HUES48 (cell line): ENCODE measurements at regions not wholly inside any gene's neighbourhood (a gene's known extent, or its start where the extent isn't known, plus 50 kb on each side); places are given as distances from the start of the nearest gene placed in this dataset.

ENCODE experiments used
- H3K27ac ChIP-seq: one replicate; pipeline ENCODE4 v1.7.0; 2013; ENCODE audit warnings: low read depth, low read length, inconsistent platforms
- H3K27me3 ChIP-seq: 2 replicates; pipeline ENCODE4 v1.6.1; 2013; ENCODE audit warnings: mild to moderate bottlenecking, low read length; ENCODE audit not compliant: control insufficient read depth, insufficient read depth
- H3K36me3 ChIP-seq: 2 replicates; pipeline ENCODE4 v1.6.1; 2013; ENCODE audit warnings: low read length; ENCODE audit not compliant: control insufficient read depth, insufficient read depth
- H3K4me1 ChIP-seq: 2 replicates; pipeline ENCODE4 v1.6.1; 2013; ENCODE audit warnings: mild to moderate bottlenecking, low read length; ENCODE audit not compliant: control insufficient read depth, insufficient read depth
- H3K4me3 ChIP-seq: 2 replicates; pipeline ENCODE4 v1.5.1; 2013; ENCODE audit warnings: mild to moderate bottlenecking, low read depth, low read length
- H3K9ac ChIP-seq: 2 replicates; pipeline ENCODE4 v1.6.1; 2013; ENCODE audit warnings: mild to moderate bottlenecking, low read depth, low read length, moderate library complexity
- H3K9me3 ChIP-seq: 2 replicates; pipeline ENCODE4 v1.6.1; 2013; ENCODE audit warnings: low read length; ENCODE audit not compliant: control insufficient read depth, insufficient read depth

DNA sequence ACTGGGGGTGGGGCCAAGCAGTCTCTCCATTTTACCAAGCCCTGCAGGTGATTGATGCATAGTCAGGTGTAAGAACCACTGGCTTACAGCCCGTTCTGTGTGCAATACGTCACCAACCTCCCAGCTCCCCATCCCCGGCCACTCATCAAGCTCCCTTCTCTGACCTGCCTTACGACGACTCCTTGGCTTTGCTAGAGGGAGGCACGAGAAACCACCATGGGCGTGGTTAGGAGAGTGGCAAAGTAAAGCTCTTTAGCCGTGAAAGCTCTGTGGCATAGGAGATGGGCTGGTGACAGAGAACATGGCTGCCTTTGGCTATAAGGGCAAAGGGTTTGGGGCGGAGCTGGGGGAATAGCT lies 109.1 kb downstream of the BDH1 start:
- Histone ChIP-seq H3K36me3 (no peaks in the 10 kb centered on the region), H3K4me3 (no peak overlapping the region), H3K27me3 (no peaks in the 10 kb centered on the region), H3K9me3 (no peaks in the 10 kb centered on the region), H3K9ac (no peak overlapping the region), H3K4me1 (no peaks in the 10 kb centered on the region), H3K27ac (no peak overlapping the region)

DNA sequence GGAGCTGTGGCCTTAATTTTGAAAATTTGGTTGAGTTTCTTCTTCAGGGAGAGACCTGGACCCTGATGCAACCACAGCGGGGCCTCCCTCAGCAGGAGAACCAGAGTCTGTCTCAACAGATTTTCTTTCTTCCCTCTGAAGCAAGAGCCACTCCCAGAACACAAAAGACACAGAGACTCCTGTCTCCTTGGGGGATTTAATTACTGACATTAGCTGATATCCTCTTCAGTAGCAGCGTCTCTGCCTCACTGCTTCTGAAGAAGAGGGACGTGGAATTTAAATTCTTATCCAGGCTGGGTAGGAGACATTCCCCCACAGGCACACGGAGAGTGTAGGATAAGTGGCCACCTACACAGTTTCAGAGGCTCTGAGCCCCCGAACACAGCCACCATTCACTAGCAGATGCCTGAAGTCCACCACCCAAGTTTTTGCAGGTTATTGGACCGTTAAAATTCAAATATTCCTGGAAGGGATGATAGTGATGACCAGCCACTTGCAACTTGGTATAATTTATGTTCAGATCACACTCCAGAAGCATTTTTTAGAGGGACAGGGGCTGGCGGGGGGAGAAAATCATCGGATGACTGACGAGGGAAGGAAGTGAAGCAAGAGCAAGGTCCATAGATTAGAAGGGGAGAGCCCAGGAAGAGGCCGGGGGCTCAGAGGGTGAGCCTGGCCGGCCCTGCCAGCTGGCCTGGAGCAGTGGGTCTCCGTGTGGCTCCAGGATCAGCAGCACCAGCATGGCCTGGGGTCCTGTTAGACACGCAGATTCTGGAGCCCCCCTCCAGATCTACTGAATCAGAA lies 109.7 kb downstream of the BDH1 start:
- no peak overlapping the region for H3K9ac ChIP-seq
- no peaks in the 10 kb centered on the region for H3K36me3 ChIP-seq

DNA sequence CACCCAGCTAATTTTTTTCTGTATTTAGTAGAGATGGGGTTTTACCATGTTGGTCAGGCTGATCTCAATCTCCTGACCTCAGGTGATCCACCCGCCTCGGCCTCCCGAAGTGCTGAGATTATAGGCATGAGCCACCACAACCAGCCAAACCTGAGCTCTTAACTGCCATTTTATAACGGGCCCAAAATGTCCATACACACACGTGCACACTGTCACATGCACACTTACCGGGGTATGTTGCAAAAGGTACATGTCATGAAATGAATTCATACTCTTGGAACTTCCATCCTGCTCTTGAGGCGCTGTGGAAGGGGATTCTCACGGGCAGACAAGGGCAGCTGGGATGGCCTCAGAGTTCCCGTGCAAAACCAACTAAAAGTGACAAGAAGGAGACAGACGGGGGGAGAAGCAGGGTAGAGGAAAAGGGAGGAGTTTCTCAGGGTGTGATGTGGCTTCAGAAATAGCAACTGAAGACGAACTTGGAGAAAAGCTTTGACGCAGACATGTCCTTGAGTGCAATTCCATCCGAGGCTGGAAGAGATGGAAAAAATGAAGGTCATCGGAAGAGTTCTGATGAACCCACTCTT lies 110.9 kb downstream of the BDH1 start:
- Histone ChIP-seq H3K4me1 (no peaks in the 10 kb centered on the region), H3K9me3 (no peaks in the 10 kb centered on the region)

More for the DNA sequence above, 109.7 kb downstream of the BDH1 start:
- Histone ChIP-seq H3K4me1 (no peaks in the 10 kb centered on the region), H3K9me3 (no peaks in the 10 kb centered on the region), H3K27me3 (no peaks in the 10 kb centered on the region), H3K27ac (no peak overlapping the region), H3K4me3 (no peak overlapping the region)

DNA sequence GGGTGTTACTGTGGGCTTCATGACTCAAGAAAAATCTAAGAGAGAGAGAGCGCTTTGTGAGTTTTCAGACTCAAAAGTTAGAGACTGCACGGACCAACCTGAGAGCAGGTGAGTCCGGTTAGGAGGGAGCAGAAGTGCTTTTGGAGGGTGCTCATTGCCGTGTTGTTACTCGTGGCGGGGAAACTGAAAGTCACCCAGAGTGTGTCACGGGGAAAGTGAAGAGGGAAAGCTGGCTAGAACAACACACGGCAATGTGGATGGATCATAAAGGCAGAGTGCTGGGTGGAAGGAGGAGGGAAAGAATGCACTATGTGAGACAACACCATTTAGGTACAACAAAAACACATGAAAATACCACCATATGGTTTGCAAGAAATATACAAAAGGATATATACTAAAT lies 112.3 kb downstream of the BDH1 start:
- no peaks in the 10 kb centered on the region for H3K27me3 ChIP-seq
- H3K4me1 ChIP-seq: no peaks in the 10 kb centered on the region
- no peaks in the 10 kb centered on the region for H3K36me3 ChIP-seq
- no peak overlapping the region for H3K9ac ChIP-seq
- H3K9me3 ChIP-seq: no peaks in the 10 kb centered on the region
- H3K4me3 ChIP-seq: no peak overlapping the region
- H3K27ac ChIP-seq: no peak overlapping the region

More for the DNA sequence above, 110.9 kb downstream of the BDH1 start:
- Histone ChIP-seq H3K36me3 (no peaks in the 10 kb centered on the region), H3K4me3 (no peak overlapping the region), H3K27me3 (no peaks in the 10 kb centered on the region), H3K9ac (no peak overlapping the region), H3K27ac (no peak overlapping the region)

DNA sequence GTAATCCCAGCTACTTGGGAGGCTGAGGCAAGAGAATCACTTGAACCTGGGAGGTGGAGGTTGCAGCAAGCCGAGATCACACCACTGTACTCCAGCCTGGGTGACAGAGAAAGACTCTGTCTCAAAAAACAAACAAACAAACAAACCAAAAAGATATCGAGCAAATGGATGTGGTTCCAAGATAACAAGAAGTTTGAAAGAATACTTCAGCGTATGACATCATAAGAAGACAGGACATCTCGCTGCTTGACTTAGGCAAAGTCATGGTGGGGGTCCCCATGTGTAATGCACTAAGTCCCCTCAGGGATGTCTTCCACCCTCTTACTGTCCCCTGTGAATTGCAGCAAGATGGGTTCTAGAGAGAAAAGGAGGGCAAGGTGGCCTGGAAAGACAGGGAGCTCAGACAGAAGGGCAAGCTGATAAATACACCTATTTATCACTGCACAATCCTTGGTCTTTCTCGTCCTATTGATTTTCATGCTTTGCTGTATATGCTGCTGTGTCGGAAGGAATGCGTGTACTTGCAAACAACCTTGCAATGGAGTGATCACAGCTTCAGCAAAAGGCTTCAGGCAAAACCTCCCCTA lies 115.0 kb downstream of the BDH1 start:
- no peaks in the 10 kb centered on the region for H3K4me1 ChIP-seq
- H3K9me3 ChIP-seq: no peaks in the 10 kb centered on the region
- no peaks in the 10 kb centered on the region for H3K27me3 ChIP-seq
- H3K36me3 ChIP-seq: no peaks in the 10 kb centered on the region
- no peak overlapping the region for H3K27ac ChIP-seq
- H3K9ac ChIP-seq: no peak overlapping the region
- H3K4me3 ChIP-seq: no peak overlapping the region

GRCh38 chr3:197438906-197439305 lies 116.9 kb downstream of the BDH1 start:
- no peak overlapping the region for H3K9ac ChIP-seq
- H3K4me1 ChIP-seq: no peaks in the 10 kb centered on the region
- H3K27me3 ChIP-seq: no peaks in the 10 kb centered on the region
- H3K4me3 ChIP-seq: no peak overlapping the region
- H3K36me3 ChIP-seq: no peaks in the 10 kb centered on the region
- H3K27ac ChIP-seq: no peak overlapping the region
- no peaks in the 10 kb centered on the region for H3K9me3 ChIP-seq

DNA sequence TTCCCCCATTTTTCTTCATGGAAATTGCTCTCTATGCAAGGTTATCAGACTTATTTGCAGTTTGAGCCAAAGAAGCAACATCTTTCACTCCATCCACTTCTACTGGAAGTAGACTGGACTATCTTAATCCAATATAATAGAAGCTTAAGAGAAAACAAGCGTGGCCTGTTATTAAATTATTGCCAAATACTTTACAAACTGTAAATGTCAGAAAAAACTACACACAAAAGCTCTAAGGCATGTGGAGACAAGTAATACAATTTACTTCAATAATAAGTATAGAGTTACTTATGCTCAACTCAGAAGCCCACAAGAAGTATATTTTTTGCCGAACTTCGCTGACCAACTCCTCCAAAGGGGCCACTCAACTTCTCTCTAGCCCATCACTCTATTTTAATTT lies 120.3 kb downstream of the BDH1 start:
- Histone ChIP-seq H3K9me3 (no peaks in the 10 kb centered on the region), H3K27me3 (no peaks in the 10 kb centered on the region), H3K4me3 (no peak overlapping the region), H3K4me1 (no peaks in the 10 kb centered on the region), H3K27ac (no peak overlapping the region), H3K36me3 (no peaks in the 10 kb centered on the region), H3K9ac (no peak overlapping the region)

GRCh38 chr3:197434830-197435229 lies 120.9 kb downstream of the BDH1 start:
- Histone ChIP-seq H3K9ac (no peak overlapping the region), H3K9me3 (no peaks in the 10 kb centered on the region), H3K27ac (no peak overlapping the region), H3K4me1 (no peaks in the 10 kb centered on the region), H3K27me3 (no peaks in the 10 kb centered on the region), H3K36me3 (no peaks in the 10 kb centered on the region), H3K4me3 (no peak overlapping the region)

DNA sequence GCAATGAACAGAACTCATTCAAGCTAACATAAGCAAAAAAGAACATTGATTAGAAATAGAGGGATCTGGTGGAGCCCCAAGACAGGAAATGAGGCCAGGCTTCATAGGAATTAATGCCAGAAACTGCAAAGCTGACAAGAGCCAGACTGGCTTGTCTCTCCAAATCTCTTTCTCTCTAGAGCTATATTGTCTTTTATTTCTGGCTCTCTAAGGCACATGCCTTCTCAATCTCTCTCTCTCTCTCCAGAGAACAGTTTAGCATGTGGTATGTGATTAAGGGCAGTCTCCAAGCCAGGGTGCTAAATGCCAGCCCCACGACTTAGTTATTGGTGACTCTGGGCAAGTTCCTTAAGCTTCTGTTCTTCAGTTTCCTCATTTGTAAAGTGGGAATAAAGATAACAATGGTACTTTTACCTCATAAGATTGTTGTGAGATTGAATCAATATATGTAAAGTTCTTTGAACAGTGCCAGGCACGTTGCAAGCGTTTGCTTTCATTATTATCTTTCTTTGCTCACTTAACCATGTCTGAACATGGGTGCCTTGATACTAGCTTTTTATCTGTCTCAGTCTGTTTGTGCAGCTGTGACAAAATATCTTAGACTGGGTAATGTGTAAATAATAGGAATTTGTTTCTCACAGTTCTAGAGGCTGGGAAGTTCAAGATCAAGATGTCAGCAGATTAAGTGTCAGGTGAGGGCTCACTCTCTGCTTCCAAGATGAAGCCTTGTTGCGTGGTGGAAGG lies 123.2 kb downstream of the BDH1 start:
- H3K27ac ChIP-seq: no peak overlapping the region
- H3K4me3 ChIP-seq: no peak overlapping the region
- no peak overlapping the region for H3K9ac ChIP-seq
- H3K36me3 ChIP-seq: no peaks in the 10 kb centered on the region
- H3K4me1 ChIP-seq: no peaks in the 10 kb centered on the region
- H3K27me3 ChIP-seq: no peaks in the 10 kb centered on the region
- H3K9me3 ChIP-seq: no peaks in the 10 kb centered on the region

GRCh38 chr3:197431346-197431910 lies 124.3 kb downstream of the BDH1 start:
- no peak overlapping the region for H3K27ac ChIP-seq
- H3K9ac ChIP-seq: no peak overlapping the region
- H3K27me3 ChIP-seq: no peaks in the 10 kb centered on the region
- no peaks in the 10 kb centered on the region for H3K36me3 ChIP-seq
- no peaks in the 10 kb centered on the region for H3K9me3 ChIP-seq
- H3K4me3 ChIP-seq: no peak overlapping the region
- H3K4me1 ChIP-seq: no peaks in the 10 kb centered on the region
